MM.1S (cell line): ENCODE measurements at regions not wholly inside any gene's neighbourhood (a gene's known extent, or its start where the extent isn't known, plus 50 kb on each side); places are given as distances from the start of the nearest gene placed in this dataset.

Source experiments
- EZH2 ChIP-seq: fragments of 300-600 bp; sonication (generic); optimal IDR thresholded peaks from 2 replicates; pipeline ENCODE3; 2017; ENCODE audit warnings: low read depth, mild to moderate bottlenecking, antibody characterized with exemption, low read length, mixed read lengths
- TF ChIP-seq, protein P1 (sequence below): fragments of 300-600 bp; sonication (generic); IDR thresholded peaks from 2 replicates; pipeline ENCODE4 v1.5.1; 2016; ENCODE audit warnings: antibody characterized with exemption, low read length, mixed read lengths

GRCh38 chr12:131608740-131609690 is 101.9 kb upstream of the SFSWAP start:
- TF ChIP-seq EZH2, result no peak
- TF ChIP-seq, protein P1, sequence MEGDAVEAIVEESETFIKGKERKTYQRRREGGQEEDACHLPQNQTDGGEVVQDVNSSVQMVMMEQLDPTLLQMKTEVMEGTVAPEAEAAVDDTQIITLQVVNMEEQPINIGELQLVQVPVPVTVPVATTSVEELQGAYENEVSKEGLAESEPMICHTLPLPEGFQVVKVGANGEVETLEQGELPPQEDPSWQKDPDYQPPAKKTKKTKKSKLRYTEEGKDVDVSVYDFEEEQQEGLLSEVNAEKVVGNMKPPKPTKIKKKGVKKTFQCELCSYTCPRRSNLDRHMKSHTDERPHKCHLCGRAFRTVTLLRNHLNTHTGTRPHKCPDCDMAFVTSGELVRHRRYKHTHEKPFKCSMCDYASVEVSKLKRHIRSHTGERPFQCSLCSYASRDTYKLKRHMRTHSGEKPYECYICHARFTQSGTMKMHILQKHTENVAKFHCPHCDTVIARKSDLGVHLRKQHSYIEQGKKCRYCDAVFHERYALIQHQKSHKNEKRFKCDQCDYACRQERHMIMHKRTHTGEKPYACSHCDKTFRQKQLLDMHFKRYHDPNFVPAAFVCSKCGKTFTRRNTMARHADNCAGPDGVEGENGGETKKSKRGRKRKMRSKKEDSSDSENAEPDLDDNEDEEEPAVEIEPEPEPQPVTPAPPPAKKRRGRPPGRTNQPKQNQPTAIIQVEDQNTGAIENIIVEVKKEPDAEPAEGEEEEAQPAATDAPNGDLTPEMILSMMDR, result 0 out of 2 replicates have a peak, but pooled peaks have one; percentile 20
